ENCODE measurements at regions not wholly inside any gene's neighbourhood (a gene's known extent, or its start where the extent isn't known, plus 50 kb on each side); places are given as distances from the start of the nearest gene placed in this dataset.
"Not testable (repeated sequence)": the region's sequence is repeated elsewhere in the genome, so short reads cannot be mapped to it uniquely, and the experiment has no call there.

- H3K9me3 ChIP-seq (ENCODE audit: control insufficient read depth in 2 of 2, insufficient read depth in 1 of 2, low read depth in 1 of 2, low read length in 1 of 2); DNase-seq; FAIRE-seq; H3K27me3 ChIP-seq (ENCODE audit: control insufficient read depth in 3 of 3, insufficient read depth in 3 of 3, low read length in 3 of 3); H3K36me3 ChIP-seq (ENCODE audit: control insufficient read depth in 3 of 3, insufficient read depth in 2 of 3, low read depth in 1 of 3, low read length in 3 of 3); H3K27ac ChIP-seq (ENCODE audit: low read depth in 1 of 3, low read length in 2 of 3); H3K4me1 ChIP-seq (ENCODE audit: control insufficient read depth in 3 of 3, insufficient read depth in 2 of 3, low read depth in 1 of 3, low read length in 2 of 3); H3K4me3 ChIP-seq (ENCODE audit: low read depth in 1 of 3, low read length in 3 of 3): not testable (repeated sequence)
- WGBS, 3 donors = 71 to 78% (median 78%) methylated on average over 4 to 6 of the region's 6 CpGs
Measured at GRCh38 chr9:63912451-63912850, 1372.6 kb downstream of the FOXD4L5 start.

DNA sequence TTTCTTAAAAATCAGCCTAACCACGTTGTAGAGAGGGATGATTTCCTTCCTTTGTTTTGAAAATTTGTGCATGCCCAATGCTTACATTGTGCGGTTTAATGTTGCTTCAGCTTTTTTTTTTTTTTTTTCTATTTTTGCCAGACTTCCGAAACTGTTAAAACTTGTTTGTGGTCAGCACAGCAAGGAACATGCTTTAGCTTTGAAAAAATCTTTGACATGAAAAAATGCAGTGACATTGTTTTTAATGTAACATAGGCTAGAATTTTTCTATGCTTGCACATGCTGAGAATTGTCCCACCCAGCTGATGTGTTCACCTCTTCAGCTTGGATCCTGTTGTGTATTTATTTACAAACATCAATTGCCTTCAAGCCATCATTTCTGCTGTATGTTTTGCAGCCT lies 1375.9 kb downstream of the FOXD4L5 start:
- 53 to 61% (median 55%) methylated on average over 3 of the region's 3 CpGs for WGBS, 3 donors

DNA sequence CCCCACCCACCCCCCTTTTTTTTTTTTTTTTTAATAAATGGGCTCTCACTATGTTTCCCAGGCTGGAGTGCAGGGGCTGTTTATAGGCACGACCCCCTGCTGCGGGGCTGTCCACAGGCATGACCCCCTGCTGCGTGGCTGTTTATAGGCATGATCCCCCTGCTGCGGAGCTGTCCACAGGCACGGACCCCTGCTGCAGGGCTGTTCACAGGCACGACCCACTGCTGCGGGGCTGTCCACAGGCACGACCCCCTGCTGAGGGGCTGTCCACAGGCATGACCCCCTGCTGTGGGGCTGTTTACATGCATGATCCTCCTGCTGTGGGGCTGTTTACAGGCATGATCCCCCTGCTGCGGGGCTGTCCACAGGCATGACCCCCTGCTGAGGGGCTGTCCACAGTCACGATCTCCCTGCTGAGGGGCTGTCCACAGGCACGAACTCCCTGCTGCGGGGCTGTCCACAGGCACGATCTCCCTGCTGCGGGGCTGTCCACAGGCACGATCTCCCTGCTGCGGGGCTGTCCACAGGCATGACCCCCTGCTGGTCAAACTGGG lies 1385.3 kb downstream of the FOXD4L5 start:
- H3K4me1 ChIP-seq (ENCODE audit: control insufficient read depth in 3 of 3, insufficient read depth in 2 of 3, low read depth in 1 of 3, low read length in 2 of 3); H3K27me3 ChIP-seq (ENCODE audit: control insufficient read depth in 3 of 3, insufficient read depth in 3 of 3, low read length in 3 of 3); H3K4me3 ChIP-seq (ENCODE audit: low read depth in 1 of 3, low read length in 3 of 3); H3K27ac ChIP-seq (ENCODE audit: low read depth in 1 of 3, low read length in 2 of 3); H3K36me3 ChIP-seq (ENCODE audit: control insufficient read depth in 3 of 3, insufficient read depth in 2 of 3, low read depth in 1 of 3, low read length in 3 of 3); DNase-seq; H3K9me3 ChIP-seq (ENCODE audit: control insufficient read depth in 2 of 2, insufficient read depth in 1 of 2, low read depth in 1 of 2, low read length in 1 of 2); FAIRE-seq: not testable (repeated sequence)
- WGBS, 3 donors = 82 to 84% (median 82%) methylated on average over 16 of the region's 16 CpGs

More for the DNA sequence above, 1375.9 kb downstream of the FOXD4L5 start:
- not testable (repeated sequence) for H3K9me3 ChIP-seq (ENCODE audit: control insufficient read depth in 2 of 2, insufficient read depth in 1 of 2, low read depth in 1 of 2, low read length in 1 of 2); H3K4me1 ChIP-seq (ENCODE audit: control insufficient read depth in 3 of 3, insufficient read depth in 2 of 3, low read depth in 1 of 3, low read length in 2 of 3); H3K4me3 ChIP-seq (ENCODE audit: low read depth in 1 of 3, low read length in 3 of 3); FAIRE-seq; DNase-seq; H3K36me3 ChIP-seq (ENCODE audit: control insufficient read depth in 3 of 3, insufficient read depth in 2 of 3, low read depth in 1 of 3, low read length in 3 of 3); H3K27ac ChIP-seq (ENCODE audit: low read depth in 1 of 3, low read length in 2 of 3); H3K27me3 ChIP-seq (ENCODE audit: control insufficient read depth in 3 of 3, insufficient read depth in 3 of 3, low read length in 3 of 3)

DNA sequence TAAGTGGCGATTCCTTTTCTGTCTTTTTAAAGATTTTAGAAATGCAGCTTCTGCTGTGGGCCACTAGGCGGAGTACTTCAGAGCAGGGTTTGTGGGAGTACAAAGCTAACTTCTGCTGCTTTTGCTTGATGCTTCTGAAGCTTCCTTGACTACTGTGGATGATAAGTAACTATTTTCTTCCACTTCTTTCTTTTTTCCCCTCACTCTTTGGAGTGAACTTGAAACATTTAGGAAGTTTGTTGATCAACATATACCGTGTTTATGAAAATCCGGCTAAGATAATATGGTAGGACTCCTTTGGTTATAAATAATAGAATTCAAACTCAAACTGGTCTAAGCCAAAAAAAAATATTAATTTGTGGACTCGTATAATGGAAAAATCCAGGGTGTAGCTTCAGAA lies 1403.6 kb downstream of the FOXD4L5 start:
- not testable (repeated sequence) for H3K36me3 ChIP-seq (ENCODE audit: control insufficient read depth in 3 of 3, insufficient read depth in 2 of 3, low read depth in 1 of 3, low read length in 3 of 3); H3K9me3 ChIP-seq (ENCODE audit: control insufficient read depth in 2 of 2, insufficient read depth in 1 of 2, low read depth in 1 of 2, low read length in 1 of 2); DNase-seq; H3K4me1 ChIP-seq (ENCODE audit: control insufficient read depth in 3 of 3, insufficient read depth in 2 of 3, low read depth in 1 of 3, low read length in 2 of 3); H3K27me3 ChIP-seq (ENCODE audit: control insufficient read depth in 3 of 3, insufficient read depth in 3 of 3, low read length in 3 of 3); H3K27ac ChIP-seq (ENCODE audit: low read depth in 1 of 3, low read length in 2 of 3); H3K4me3 ChIP-seq (ENCODE audit: low read depth in 1 of 3, low read length in 3 of 3)
- WGBS, 3 donors = 61 to 67% (median 62%) methylated on average over 4 of the region's 5 CpGs
- peak; percentile 59 for FAIRE-seq

GRCh38 chr9:63876380-63876779 lies 1408.6 kb downstream of the FOXD4L5 start:
- H3K27me3 ChIP-seq (ENCODE audit: control insufficient read depth in 3 of 3, insufficient read depth in 3 of 3, low read length in 3 of 3); H3K4me3 ChIP-seq (ENCODE audit: low read depth in 1 of 3, low read length in 3 of 3); H3K9me3 ChIP-seq (ENCODE audit: control insufficient read depth in 2 of 2, insufficient read depth in 1 of 2, low read depth in 1 of 2, low read length in 1 of 2); H3K27ac ChIP-seq (ENCODE audit: low read depth in 1 of 3, low read length in 2 of 3); H3K4me1 ChIP-seq (ENCODE audit: control insufficient read depth in 3 of 3, insufficient read depth in 2 of 3, low read depth in 1 of 3, low read length in 2 of 3); FAIRE-seq; H3K36me3 ChIP-seq (ENCODE audit: control insufficient read depth in 3 of 3, insufficient read depth in 2 of 3, low read depth in 1 of 3, low read length in 3 of 3); DNase-seq: not testable (repeated sequence)
- WGBS, 3 donors = 90 to 92% (median 91%) methylated on average over 8 to 16 of the region's 17 CpGs

GRCh38 chr9:63859475-63860215 lies 1425.4 kb downstream of the FOXD4L5 start:
- Histone ChIP-seq H3K27me3 (ENCODE audit: control insufficient read depth in 3 of 3, insufficient read depth in 3 of 3, low read length in 3 of 3) (no peaks in the 10 kb centered on the region), H3K9me3 (ENCODE audit: control insufficient read depth in 2 of 2, insufficient read depth in 1 of 2, low read depth in 1 of 2, low read length in 1 of 2) (peaks cover 2 to 3% of the 10 kb centered on the region in 2 donors), H3K4me3 (ENCODE audit: low read depth in 1 of 3, low read length in 3 of 3) (no peak overlapping the region), H3K36me3 (ENCODE audit: control insufficient read depth in 3 of 3, insufficient read depth in 2 of 3, low read depth in 1 of 3, low read length in 3 of 3) (no peaks in the 10 kb centered on the region), H3K27ac (ENCODE audit: low read depth in 1 of 3, low read length in 2 of 3) (no peak overlapping the region), H3K4me1 (ENCODE audit: control insufficient read depth in 3 of 3, insufficient read depth in 2 of 3, low read depth in 1 of 3, low read length in 2 of 3) (no peaks in the 10 kb centered on the region)
- WGBS, 3 donors = 54 to 60% (median 56%) methylated on average over 49 to 52 of the region's 52 CpGs
- DNase-seq = peak in 1 of 2 donors; percentile 12
- FAIRE-seq = no peak

GRCh38 chr9:63859090-63859474 lies 1425.9 kb downstream of the FOXD4L5 start:
- H3K36me3 ChIP-seq (ENCODE audit: control insufficient read depth in 3 of 3, insufficient read depth in 2 of 3, low read depth in 1 of 3, low read length in 3 of 3); DNase-seq; H3K27me3 ChIP-seq (ENCODE audit: control insufficient read depth in 3 of 3, insufficient read depth in 3 of 3, low read length in 3 of 3); H3K9me3 ChIP-seq (ENCODE audit: control insufficient read depth in 2 of 2, insufficient read depth in 1 of 2, low read depth in 1 of 2, low read length in 1 of 2); H3K27ac ChIP-seq (ENCODE audit: low read depth in 1 of 3, low read length in 2 of 3); FAIRE-seq; H3K4me3 ChIP-seq (ENCODE audit: low read depth in 1 of 3, low read length in 3 of 3); H3K4me1 ChIP-seq (ENCODE audit: control insufficient read depth in 3 of 3, insufficient read depth in 2 of 3, low read depth in 1 of 3, low read length in 2 of 3): not testable (repeated sequence)
- WGBS, 3 donors = 53 to 63% (median 53%) methylated on average over 19 to 24 of the region's 24 CpGs

- not testable (repeated sequence) for H3K4me3 ChIP-seq (ENCODE audit: low read depth in 1 of 3, low read length in 3 of 3); DNase-seq; H3K9me3 ChIP-seq (ENCODE audit: control insufficient read depth in 2 of 2, insufficient read depth in 1 of 2, low read depth in 1 of 2, low read length in 1 of 2); H3K4me1 ChIP-seq (ENCODE audit: control insufficient read depth in 3 of 3, insufficient read depth in 2 of 3, low read depth in 1 of 3, low read length in 2 of 3); H3K27ac ChIP-seq (ENCODE audit: low read depth in 1 of 3, low read length in 2 of 3); H3K27me3 ChIP-seq (ENCODE audit: control insufficient read depth in 3 of 3, insufficient read depth in 3 of 3, low read length in 3 of 3); FAIRE-seq; H3K36me3 ChIP-seq (ENCODE audit: control insufficient read depth in 3 of 3, insufficient read depth in 2 of 3, low read depth in 1 of 3, low read length in 3 of 3)
- 83 to 86% (median 85%) methylated on average over 15 of the region's 15 CpGs for WGBS, 3 donors
Measured at GRCh38 chr9:63853140-63853751, 1431.8 kb downstream of the FOXD4L5 start.

All from small intestine (tissue), 7 donors.